ENCODE measurements at regions not wholly inside any gene's neighbourhood (a gene's known extent, or its start where the extent isn't known, plus 50 kb on each side); places are given as distances from the start of the nearest gene placed in this dataset.

DNA sequence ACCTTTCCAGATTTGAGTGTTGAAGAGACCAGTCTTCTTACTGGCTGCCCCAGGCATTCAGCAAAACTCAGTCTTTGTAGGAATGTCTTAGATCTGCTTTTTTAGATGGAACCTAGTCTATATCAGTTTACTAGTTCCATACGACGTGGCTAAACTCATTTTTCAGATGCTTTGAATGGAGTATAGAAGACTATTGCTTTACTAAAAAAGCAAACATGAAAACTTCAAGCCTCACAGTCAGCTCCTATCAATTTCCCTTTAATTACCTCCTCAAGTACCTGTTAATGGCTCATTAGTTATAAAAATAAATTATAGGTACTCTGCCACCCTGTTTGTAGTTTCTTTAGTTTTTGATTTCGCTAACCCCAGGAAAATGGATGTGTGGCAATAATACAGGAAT lies 63.0 kb upstream of the STOX2 start:
- Histone ChIP-seq H3K23ac (ENCODE audit: insufficient read length, low read depth, low read length) (no peak overlapping the region), H2AFZ (ENCODE audit: low read length) (no peak overlapping the region), H3K79me2 (ENCODE audit: insufficient read depth, low read length) (no peaks in the 10 kb centered on the region), H3K4ac (ENCODE audit: low read depth, low read length) (no peak overlapping the region), H2BK12ac (ENCODE audit: insufficient read length, low read depth, low read length) (no peak overlapping the region), H3K18ac (ENCODE audit: insufficient read length, low read depth, low read length) (no peak overlapping the region), H3K9ac (ENCODE audit: extremely low read depth, insufficient read length, low read length) (no peak overlapping the region), H4K91ac (ENCODE audit: insufficient read length, low read depth, low read length) (no peak overlapping the region), H2BK15ac (ENCODE audit: low read depth, low read length) (no peak overlapping the region), H3K14ac (ENCODE audit: insufficient read depth, low read length) (no peak overlapping the region), H2BK5ac (ENCODE audit: insufficient read length, low read length) (no peak overlapping the region), H3K27ac (ENCODE audit: insufficient read length, low read depth, low read length) (no peak overlapping the region), H2BK20ac (ENCODE audit: low read depth, low read length, poor library complexity, severe bottlenecking) (no peak overlapping the region), H4K5ac (ENCODE audit: insufficient read length, low read depth, low read length) (no peak overlapping the region), H4K8ac (replicated peaks; ENCODE audit: insufficient read length, low read depth, low read length) (no peak overlapping the region), H2AK5ac (ENCODE audit: insufficient read length, low read length) (no peak overlapping the region), H3K79me1 (ENCODE audit: insufficient read depth, low read depth, low read length, poor library complexity, severe bottlenecking) (no peaks in the 10 kb centered on the region), H3K9me3 (ENCODE audit: control insufficient read depth, low read depth, low read length) (no peaks in the 10 kb centered on the region), H2BK120ac (ENCODE audit: low read depth, low read length, poor library complexity, severe bottlenecking) (no peak overlapping the region), H3K4me2 (ENCODE audit: insufficient read depth, insufficient read length, low read length) (no peak overlapping the region), H3K27me3 (ENCODE audit: insufficient read depth, low read length) (no peaks in the 10 kb centered on the region), H3K4me1 (ENCODE audit: insufficient read depth, low read length) (no peaks in the 10 kb centered on the region), H3T11ph (ENCODE audit: low read length) (no peak overlapping the region), H3K23me2 (ENCODE audit: insufficient read length, low read depth, low read length, poor library complexity, severe bottlenecking) (no peaks in the 10 kb centered on the region), H3K56ac (ENCODE audit: insufficient read length, low read depth, low read length) (no peak overlapping the region), H4K20me1 (ENCODE audit: control insufficient read depth, insufficient read depth, insufficient read length) (no peaks in the 10 kb centered on the region)
- no CpG with 5 or more reads among the region's 3 CpGs for WGBS (ENCODE audit: extremely low coverage, insufficient read length, low lambda C conversion rate)
- Mint-ChIP-seq H3K27me3 (ENCODE audit: low read depth) (peaks cover 1% of the 10 kb centered on the region), H3K4me1 (peaks cover 8 to 11% of the 10 kb centered on the region in 2 experiments; a peak in 3 of 4 replicates), H3K9me3 (peaks cover 6 to 8% of the 10 kb centered on the region in 2 experiments), H3K36me3 (ENCODE audit: insufficient read depth in 1 of 3, low read depth in 3 of 3) (peaks cover 0 to 6% (median 4%) of the 10 kb centered on the region in 3 experiments; a peak in 2 of 7 replicates), H3K4me3 (no peak overlapping the region), H3K27ac (no peak overlapping the region)
- no peak for DNase-seq
- TF ChIP-seq, protein P1, sequence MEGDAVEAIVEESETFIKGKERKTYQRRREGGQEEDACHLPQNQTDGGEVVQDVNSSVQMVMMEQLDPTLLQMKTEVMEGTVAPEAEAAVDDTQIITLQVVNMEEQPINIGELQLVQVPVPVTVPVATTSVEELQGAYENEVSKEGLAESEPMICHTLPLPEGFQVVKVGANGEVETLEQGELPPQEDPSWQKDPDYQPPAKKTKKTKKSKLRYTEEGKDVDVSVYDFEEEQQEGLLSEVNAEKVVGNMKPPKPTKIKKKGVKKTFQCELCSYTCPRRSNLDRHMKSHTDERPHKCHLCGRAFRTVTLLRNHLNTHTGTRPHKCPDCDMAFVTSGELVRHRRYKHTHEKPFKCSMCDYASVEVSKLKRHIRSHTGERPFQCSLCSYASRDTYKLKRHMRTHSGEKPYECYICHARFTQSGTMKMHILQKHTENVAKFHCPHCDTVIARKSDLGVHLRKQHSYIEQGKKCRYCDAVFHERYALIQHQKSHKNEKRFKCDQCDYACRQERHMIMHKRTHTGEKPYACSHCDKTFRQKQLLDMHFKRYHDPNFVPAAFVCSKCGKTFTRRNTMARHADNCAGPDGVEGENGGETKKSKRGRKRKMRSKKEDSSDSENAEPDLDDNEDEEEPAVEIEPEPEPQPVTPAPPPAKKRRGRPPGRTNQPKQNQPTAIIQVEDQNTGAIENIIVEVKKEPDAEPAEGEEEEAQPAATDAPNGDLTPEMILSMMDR (conservative IDR thresholded peaks at IDR 0.05), result no peak

All from H9 (cell line).